GM18502 (cell line): ENCODE measurements at regions not wholly inside any gene's neighbourhood (a gene's known extent, or its start where the extent isn't known, plus 50 kb on each side); places are given as distances from the start of the nearest gene placed in this dataset.
"Not testable (repeated sequence)": the region's sequence is repeated elsewhere in the genome, so short reads cannot be mapped to it uniquely, and the experiment has no call there.

Source experiments
- ATAC-seq: cut with Tn5 transposase; IDR thresholded peaks from one replicate; pipeline ENCODE4 v1.9.1; 2021; ENCODE audit warnings: mild to moderate bottlenecking; ENCODE audit not compliant: unreplicated experiment, poor library complexity

- not testable (repeated sequence) for ATAC-seq
Observed at GRCh38 chr18:1388468-1388867, 483.8 kb downstream of the ADCYAP1 start.

- no peak for ATAC-seq
Observed at GRCh38 chr18:1392046-1392445, 487.4 kb downstream of the ADCYAP1 start.

GRCh38 chr18:1392865-1393734 lies 488.4 kb downstream of the ADCYAP1 start:
- no peak for ATAC-seq

GRCh38 chr18:1393929-1394328 lies 489.3 kb downstream of the ADCYAP1 start:
- ATAC-seq = no peak

- no peak for ATAC-seq
Observed at GRCh38 chr18:1394426-1394825, 489.8 kb downstream of the ADCYAP1 start.

GRCh38 chr18:1394966-1395365 lies 490.3 kb downstream of the ADCYAP1 start:
- ATAC-seq = no peak

GRCh38 chr18:1408376-1408775 lies 503.7 kb downstream of the ADCYAP1 start:
- ATAC-seq = no peak

GRCh38 chr18:1412655-1413322 lies 508.1 kb downstream of the ADCYAP1 start:
- no peak for ATAC-seq

GRCh38 chr18:1413323-1413675 lies 508.6 kb downstream of the ADCYAP1 start:
- no peak for ATAC-seq

GRCh38 chr18:1416074-1416473 lies 511.4 kb downstream of the ADCYAP1 start:
- no peak for ATAC-seq

- ATAC-seq = no peak
Observed at GRCh38 chr18:1421502-1421901, 516.8 kb downstream of the ADCYAP1 start.

- no peak for ATAC-seq
Observed at GRCh38 chr18:1422634-1423033, 518.0 kb downstream of the ADCYAP1 start.

- ATAC-seq = no peak
Observed at GRCh38 chr18:1425679-1426078, 521.0 kb downstream of the ADCYAP1 start.

GRCh38 chr18:1435487-1435886 lies 530.8 kb downstream of the ADCYAP1 start:
- ATAC-seq = no peak

- no peak for ATAC-seq
Observed at GRCh38 chr18:1436199-1436598, 531.5 kb downstream of the ADCYAP1 start.

GRCh38 chr18:1438458-1438910 lies 533.8 kb downstream of the ADCYAP1 start:
- ATAC-seq = no peak

GRCh38 chr18:1438967-1439366 lies 534.3 kb downstream of the ADCYAP1 start:
- no peak for ATAC-seq

GRCh38 chr18:1444062-1444461 lies 539.4 kb downstream of the ADCYAP1 start:
- ATAC-seq = not testable (repeated sequence)

- ATAC-seq = no peak
Observed at GRCh38 chr18:1446765-1447164, 542.1 kb downstream of the ADCYAP1 start.

GRCh38 chr18:1452821-1453220 lies 548.1 kb downstream of the ADCYAP1 start:
- no peak for ATAC-seq

- ATAC-seq = no peak
Observed at GRCh38 chr18:1455605-1456004, 550.9 kb downstream of the ADCYAP1 start.

- ATAC-seq = no peak
Observed at GRCh38 chr18:1458547-1458946, 553.9 kb downstream of the ADCYAP1 start.
